IMR-90 (cell line): ENCODE measurements at regions not wholly inside any gene's neighbourhood (a gene's known extent, or its start where the extent isn't known, plus 50 kb on each side); places are given as distances from the start of the nearest gene placed in this dataset.

Experiments used
- ATAC-seq: fragments of 200-7000 bp; cut with Tn5 transposase; 2 replicates; pipeline ENCODE4 v1.9.1; 2020; ENCODE audit warnings: low read depth, mild to moderate bottlenecking, moderate library complexity
- BruUV-seq: library from RNA; stranded (reverse); fragments of 400-500 nt; replicated peaks from 2 replicates; lab custom pipeline; 2021; lab: Mats Ljungman, UMichigan
- CTCF ChIA-PET: fragments of 300-600 bp; formaldehyde crosslinking; extraction: SDS; loops from one replicate; lab custom pipeline; 2021; ENCODE audit warnings: antibody characterized with exemption; lab: Yijun Ruan, JAX
- POLR2A ChIA-PET: fragments of 300-600 bp; sonication (Branson Sonifier 250); formaldehyde crosslinking; loops from one replicate; lab custom pipeline; 2022; ENCODE audit warnings: antibody characterized with exemption; ENCODE audit not compliant: unreplicated experiment; lab: Charles Lee
- DNase-seq: peaks from one replicate; pipeline ENCODE4 v3.0.0; 2013
- H2AFZ ChIP-seq: replicated peaks from 2 replicates; pipeline ENCODE3; 2013; ENCODE audit warnings: low read length, mild to moderate bottlenecking; ENCODE audit not compliant: poor library complexity
- H2AK5ac ChIP-seq: 2 replicates; pipeline ENCODE4 v1.6.1; 2013; ENCODE audit warnings: low read depth, low read length, inconsistent platforms
- H2AK9ac ChIP-seq: replicated peaks from 2 replicates; pipeline ENCODE3; 2013; ENCODE audit warnings: mild to moderate bottlenecking, low read depth, low read length, moderate library complexity; ENCODE audit not compliant: poor library complexity
- H2BK120ac ChIP-seq: 2 replicates; pipeline ENCODE4 v1.6.1; 2013; ENCODE audit warnings: low read depth, low read length, inconsistent platforms
- H2BK15ac ChIP-seq: 3 replicates; pipeline ENCODE4 v1.6.1; 2013; ENCODE audit warnings: low read depth, low read length, inconsistent platforms
- H2BK20ac ChIP-seq: 2 replicates; pipeline ENCODE4 v1.6.1; 2013; ENCODE audit warnings: low read depth, mild to moderate bottlenecking, inconsistent platforms, low read length, moderate library complexity
- H2BK5ac ChIP-seq: 2 replicates; pipeline ENCODE4 v1.6.1; 2013; ENCODE audit warnings: mild to moderate bottlenecking, low read depth, low read length, inconsistent platforms; ENCODE audit not compliant: poor library complexity, severe bottlenecking
- H3K14ac ChIP-seq: replicated peaks from 2 replicates; pipeline ENCODE4 v1.6.1; 2013; ENCODE audit warnings: low read depth, low read length, inconsistent platforms
- H3K18ac ChIP-seq: 2 replicates; pipeline ENCODE4 v1.6.1; 2013; ENCODE audit warnings: low read depth, low read length, control low read depth
- H3K23ac ChIP-seq: 2 replicates; pipeline ENCODE4 v1.6.1; 2013; ENCODE audit warnings: low read depth, low read length, inconsistent platforms
- H3K27ac ChIP-seq: 2 replicates; pipeline ENCODE4 v1.5.1; 2013; ENCODE audit warnings: mild to moderate bottlenecking, control low read depth, low read length; ENCODE audit not compliant: insufficient read depth
- H3K27me3 ChIP-seq: 2 replicates; pipeline ENCODE4 v1.6.1; 2013; ENCODE audit warnings: low read length; ENCODE audit not compliant: control insufficient read depth, insufficient read depth
- H3K36me3 ChIP-seq: 2 replicates; pipeline ENCODE4 v1.6.1; 2013; ENCODE audit warnings: low read length, mixed read lengths; ENCODE audit not compliant: control insufficient read depth, insufficient read depth
- H3K4ac ChIP-seq: 2 replicates; pipeline ENCODE4 v1.6.1; 2013; ENCODE audit warnings: low read depth, low read length, inconsistent platforms
- H3K4me1 ChIP-seq: 2 replicates; pipeline ENCODE4 v1.6.1; 2013; ENCODE audit warnings: low read length, mixed read lengths; ENCODE audit not compliant: control insufficient read depth, insufficient read depth
- H3K4me2 ChIP-seq: 2 replicates; pipeline ENCODE4 v1.6.1; 2013; ENCODE audit warnings: low read depth, mild to moderate bottlenecking, control low read depth, low read length, moderate library complexity
- H3K4me3 ChIP-seq: 2 replicates; pipeline ENCODE4 v1.5.1; 2013; ENCODE audit warnings: low read depth, mild to moderate bottlenecking, control low read depth, low read length, moderate library complexity; ENCODE audit not compliant: insufficient read depth
- H3K56ac ChIP-seq: 2 replicates; pipeline ENCODE4 v1.6.1; 2013; ENCODE audit warnings: low read length, inconsistent platforms; ENCODE audit not compliant: insufficient read depth; ENCODE audit errors: extremely low read depth
- H3K79me1 ChIP-seq, 2 experiments: 2 replicates each; pipeline ENCODE4 v1.6.1; 2013; ENCODE audit warnings: low read length in 2 of 2, inconsistent platforms in 1 of 2, low read depth in 1 of 2
- H3K9ac ChIP-seq: 2 replicates; pipeline ENCODE4 v1.6.1; 2013; ENCODE audit warnings: low read depth, low read length, control low read depth
- H3K9me1 ChIP-seq: 2 replicates; pipeline ENCODE4 v1.6.1; 2013; ENCODE audit warnings: low read length, inconsistent platforms; ENCODE audit not compliant: insufficient read depth
- H3K9me3 ChIP-seq: 2 replicates; pipeline ENCODE4 v1.6.1; 2013; ENCODE audit warnings: low read length; ENCODE audit not compliant: control insufficient read depth, insufficient read depth
- H4K20me1 ChIP-seq: 2 replicates; pipeline ENCODE4 v1.6.1; 2013; ENCODE audit warnings: low read length, inconsistent platforms; ENCODE audit not compliant: insufficient read depth
- H4K5ac ChIP-seq: 2 replicates; pipeline ENCODE4 v1.6.1; 2013; ENCODE audit warnings: mild to moderate bottlenecking, low read depth, low read length, control low read depth
- H4K8ac ChIP-seq, 2 experiments: 2 replicates each; pipeline ENCODE4 v1.6.1; 2013; ENCODE audit warnings: low read depth in 2 of 2, low read length in 2 of 2, control low read depth in 1 of 2, inconsistent platforms in 1 of 2
- H4K91ac ChIP-seq: 2 replicates; pipeline ENCODE4 v1.6.1; 2013; ENCODE audit warnings: low read depth, low read length, inconsistent platforms; ENCODE audit not compliant: insufficient read depth
- CHD1 ChIP-seq: IDR thresholded peaks from 2 replicates; pipeline ENCODE4 v1.6.1; 2012; ENCODE audit warnings: low read depth, low read length, improper control_type of control experiment
- FOS ChIP-seq: fragments of 150-350 bp; IDR thresholded peaks from 2 replicates; pipeline ENCODE4 v1.6.1; 2016; ENCODE audit warnings: low read depth, low read length
- MAZ ChIP-seq: IDR thresholded peaks from 2 replicates; pipeline ENCODE4 v1.6.1; 2012; ENCODE audit warnings: low read depth, mild to moderate bottlenecking, low read length, improper control_type of control experiment, moderate library complexity, borderline replicate concordance
- dilution Hi-C: fragments of 300-500 bp; cut with HindIII; formaldehyde crosslinking; loops from one replicate; pipeline ENCODE4 v1.14.3; 2018; ENCODE audit warnings: low sequenced_read_pairs; ENCODE audit not compliant: unreplicated experiment
- in situ Hi-C: fragments of 300-500 bp; cut with MboI; formaldehyde crosslinking; loops from 3 replicates; pipeline ENCODE4 v1.14.3; 2019; ENCODE audit warnings: low sequenced_read_pairs, inconsistent platforms, mixed read lengths
- intact Hi-C: fragments of 100-400 bp; cut with micrococcal nuclease; formaldehyde crosslinking; loops from 2 replicates; pipeline ENCODE4 v1.10.0; 2022

GRCh38 chr1:193712392-193712791 is 526.0 kb upstream of the B3GALT2 start:
- no peak overlapping the region for H3K4me3 ChIP-seq
- TF ChIP-seq MAZ = no peak
- no peak for TF ChIP-seq CHD1
- TF ChIP-seq FOS = no peak
- H4K8ac ChIP-seq = no peak overlapping the region
- no peaks in the 10 kb centered on the region for H3K27me3 ChIP-seq
- H3K27ac ChIP-seq = no peak overlapping the region
- no peak overlapping the region for H2BK5ac ChIP-seq
- no peak overlapping the region for H4K5ac ChIP-seq
- H3K9ac ChIP-seq = no peak overlapping the region
- no TSS peak for BruUV-seq
- H3K36me3 ChIP-seq = no peaks in the 10 kb centered on the region
- no peak overlapping the region for H2AK5ac ChIP-seq
- POLR2A ChIA-PET = no interaction called here
- H3K79me1 ChIP-seq = no peaks in the 10 kb centered on the region
- no peak overlapping the region for H2BK15ac ChIP-seq
- no peak overlapping the region for H4K91ac ChIP-seq
- no peaks in the 10 kb centered on the region for H4K20me1 ChIP-seq
- no peak overlapping the region for H2BK120ac ChIP-seq
- no peak overlapping the region for H2AK9ac ChIP-seq
- no peak overlapping the region for H3K4me2 ChIP-seq
- H2BK20ac ChIP-seq = no peak overlapping the region
- H3K9me1 ChIP-seq = no peaks in the 10 kb centered on the region
- peaks cover 5% of the 10 kb centered on the region for H3K4me1 ChIP-seq
- ATAC-seq (no peak), DNase-seq (no peak)
- no peaks in the 10 kb centered on the region for H3K9me3 ChIP-seq
- no peak overlapping the region for H2AFZ ChIP-seq
- CTCF ChIA-PET = no interaction called here
- no peak overlapping the region for H3K56ac ChIP-seq
- intact Hi-C loops = no loop called here
- dilution Hi-C loops = no loop called here
- no peak overlapping the region for H3K4ac ChIP-seq
- H3K23ac ChIP-seq = no peak overlapping the region
- no peak overlapping the region for H3K14ac ChIP-seq
- H3K18ac ChIP-seq = no peak overlapping the region
- in situ Hi-C loops = no loop called here
